PFSK-1 (cell line): ENCODE measurements at regions not wholly inside any gene's neighbourhood (a gene's known extent, or its start where the extent isn't known, plus 50 kb on each side); places are given as distances from the start of the nearest gene placed in this dataset.

ENCODE experiments used
- FOXP2 ChIP-seq: optimal IDR thresholded peaks from 2 replicates; pipeline ENCODE3; 2011; ENCODE audit warnings: borderline replicate concordance, control low read depth, inconsistent platforms; ENCODE audit not compliant: insufficient read depth; ENCODE audit errors: extremely low read length, extremely low read depth
- POLR2AphosphoS5 ChIP-seq: IDR thresholded peaks from 2 replicates; pipeline ENCODE4 v1.6.1; 2012; ENCODE audit warnings: low read depth, mild to moderate bottlenecking, control low read depth, low read length, moderate library complexity
- REST ChIP-seq, 2 experiments: IDR thresholded peaks; 2 replicates each; pipeline versions ENCODE4 v1.6.1 to v1.8.0; 2011 to 2012; ENCODE audit warnings: low read depth in 2 of 2, low read length in 2 of 2, control low read depth in 1 of 2, inconsistent platforms in 1 of 2, mild to moderate bottlenecking in 1 of 2, moderate library complexity in 1 of 2; ENCODE audit not compliant: insufficient read depth in 1 of 2
- SIN3A ChIP-seq: IDR thresholded peaks from 2 replicates; pipeline ENCODE4 v1.6.1; 2012; ENCODE audit warnings: mild to moderate bottlenecking, low read length, moderate library complexity, borderline replicate concordance; ENCODE audit not compliant: insufficient read depth

DNA sequence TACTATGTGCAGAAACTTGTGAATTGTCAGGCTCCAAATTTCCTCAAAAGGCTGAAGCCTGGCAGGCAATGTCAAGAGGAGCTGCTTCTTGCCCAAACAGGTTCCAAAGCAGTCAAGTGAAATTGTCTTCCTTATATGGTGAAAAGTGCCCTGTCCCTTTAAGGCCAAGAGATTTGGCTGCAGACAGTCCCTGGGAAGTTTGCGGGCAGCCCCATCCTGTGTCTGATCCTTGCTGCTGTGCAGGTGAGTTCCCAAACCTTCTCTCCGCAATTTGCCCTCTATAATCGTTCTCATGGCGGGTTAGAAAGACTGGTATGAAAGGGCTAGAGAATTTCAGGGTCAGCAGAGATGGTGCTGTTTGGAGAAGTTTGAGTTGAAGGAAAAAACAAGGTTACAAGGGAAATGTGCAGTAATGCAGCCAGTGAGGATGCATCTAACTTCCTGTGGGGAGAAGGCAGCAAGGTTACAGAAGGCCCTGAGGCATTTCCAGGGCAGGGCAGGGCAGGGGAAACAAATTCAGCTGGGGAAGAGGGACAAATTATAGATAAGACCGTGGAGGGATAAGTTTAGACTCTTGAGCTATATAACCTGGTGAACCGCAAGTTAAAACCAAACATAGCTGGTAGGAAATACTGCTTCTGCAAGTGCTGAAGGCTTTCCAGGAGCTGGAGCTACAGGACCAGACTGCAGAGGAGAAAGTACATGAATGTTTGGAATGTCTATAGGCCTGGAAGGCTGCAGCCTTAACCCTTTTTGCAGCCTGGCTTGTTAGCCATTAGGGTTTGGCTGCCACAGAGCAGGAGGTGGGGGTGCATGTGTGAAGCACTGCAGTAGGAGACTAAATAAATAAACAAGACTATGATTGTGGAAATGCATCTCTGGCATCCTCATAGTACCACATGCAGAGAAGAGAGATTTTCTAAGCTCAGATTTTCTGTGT, 256.2 kb upstream of the IL12A start:
- no peak for TF ChIP-seq SIN3A
- no peak for TF ChIP-seq POLR2AphosphoS5
- no peak for TF ChIP-seq FOXP2
- TF ChIP-seq REST (IDR thresholded peaks at IDR 0.05; ENCODE audit: insufficient read depth in 1 of 2, low read depth in 2 of 2, low read length in 2 of 2) = no peak
